GOT3 (cell line): ENCODE measurements at regions not wholly inside any gene's neighbourhood (a gene's known extent, or its start where the extent isn't known, plus 50 kb on each side); places are given as distances from the start of the nearest gene placed in this dataset.
A peak's percentile ranks its signal among the peaks of the same experiment; 100 is the strongest.
"Not testable (repeated sequence)": the region's sequence is repeated elsewhere in the genome, so short reads cannot be mapped to it uniquely, and the experiment has no call there.

Experiments
- DNase-seq: peaks from one replicate; lab custom pipeline; 2025; ENCODE audit warnings: mixed read lengths; lab: John Stamatoyannopoulos, UW

GRCh38 chr5:175347027-175347426 is 97.0 kb downstream of the DRD1 start:
- no peak for DNase-seq

- peak; percentile 46 for DNase-seq
Observed at GRCh38 chr5:175344331-175345195, 99.4 kb downstream of the DRD1 start.

- no peak for DNase-seq
Observed at GRCh38 chr5:175343308-175343707, 100.7 kb downstream of the DRD1 start.

- no peak for DNase-seq
Observed at GRCh38 chr5:175340180-175340579, 103.8 kb downstream of the DRD1 start.

GRCh38 chr5:175337680-175338079 is 106.3 kb downstream of the DRD1 start:
- DNase-seq: no peak

GRCh38 chr5:175336781-175337180 is 107.2 kb downstream of the DRD1 start:
- DNase-seq: no peak

GRCh38 chr5:175335691-175336090 is 108.3 kb downstream of the DRD1 start:
- DNase-seq: no peak

- DNase-seq: not testable (repeated sequence)
Observed at GRCh38 chr5:175331173-175332036, 112.6 kb downstream of the DRD1 start.

GRCh38 chr5:175329976-175330375 is 114.0 kb downstream of the DRD1 start:
- no peak for DNase-seq

- no peak for DNase-seq
Observed at GRCh38 chr5:175328687-175329086, 115.3 kb downstream of the DRD1 start.

- DNase-seq: no peak
Observed at GRCh38 chr5:175328176-175328575, 115.8 kb downstream of the DRD1 start.

GRCh38 chr5:175325681-175326080 is 118.3 kb downstream of the DRD1 start:
- DNase-seq: no peak

- no peak for DNase-seq
Observed at GRCh38 chr5:175321927-175322532, 122.0 kb downstream of the DRD1 start.

- no peak for DNase-seq
Observed at GRCh38 chr5:175319199-175319598, 124.8 kb downstream of the DRD1 start.

- DNase-seq: no peak
Observed at GRCh38 chr5:175317872-175318271, 126.1 kb downstream of the DRD1 start.

- DNase-seq: no peak
Observed at GRCh38 chr5:175309218-175309810, 134.7 kb downstream of the DRD1 start.

GRCh38 chr5:175308701-175309100 is 135.3 kb downstream of the DRD1 start:
- no peak for DNase-seq

- no peak for DNase-seq
Observed at GRCh38 chr5:175306381-175306780, 137.6 kb downstream of the DRD1 start.

- no peak for DNase-seq
Observed at GRCh38 chr5:175305251-175305650, 138.7 kb downstream of the DRD1 start.

GRCh38 chr5:175290379-175290778 is 153.6 kb downstream of the DRD1 start:
- no peak for DNase-seq

GRCh38 chr5:175288048-175288621 is 155.8 kb downstream of the DRD1 start:
- peak; percentile 44 for DNase-seq

- DNase-seq: no peak
Observed at GRCh38 chr5:175286981-175287380, 157.0 kb downstream of the DRD1 start.
